Thyroid gland (tissue), 4 donors: ENCODE measurements at regions not wholly inside any gene's neighbourhood (a gene's known extent, or its start where the extent isn't known, plus 50 kb on each side); places are given as distances from the start of the nearest gene placed in this dataset.
"Not testable (repeated sequence)": the region's sequence is repeated elsewhere in the genome, so short reads cannot be mapped to it uniquely, and the experiment has no call there.

Experiments used
- DNase-seq, 2 donors: peaks; one replicate each; pipeline ENCODE4 v3.0.0-alpha.2; 2019
- H3K27ac ChIP-seq, 3 donors: fragments of 200-600 bp; sonication (generic); 1 replicate in 2 of 3; 2 replicates in 1 of 3; pipeline ENCODE4 v1.5.1; 2016 to 2019; ENCODE audit warnings: mild to moderate bottlenecking in 1 of 3, moderate library complexity in 1 of 3
- H3K27me3 ChIP-seq: fragments of 200-600 bp; sonication (generic); one replicate; pipeline ENCODE4 v1.5.1; 2019
- H3K36me3 ChIP-seq, 2 donors: fragments of 200-600 bp; sonication (generic); one replicate each; pipeline ENCODE4 v1.5.1; 2016 to 2019
- H3K4me1 ChIP-seq, 2 donors: fragments of 200-600 bp; sonication (generic); one replicate each; pipeline ENCODE4 v1.5.1; 2017 to 2019
- H3K4me3 ChIP-seq, 3 donors: fragments of 200-600 bp; sonication (generic); replicated peaks in 1 of 3; 1 replicate in 2 of 3; 2 replicates in 1 of 3; pipeline ENCODE4 v1.5.1; 2016; ENCODE audit warnings: mild to moderate bottlenecking in 1 of 3
- H3K9me3 ChIP-seq: fragments of 200-600 bp; sonication (generic); one replicate; pipeline ENCODE4 v1.5.1; 2017
- POLR2A ChIP-seq, 2 donors: fragments of 450-650 bp; IDR thresholded peaks; one replicate each; pipeline ENCODE4 v1.6.1; 2017; ENCODE audit warnings: antibody characterized with exemption in 2 of 2, mild to moderate bottlenecking in 2 of 2, moderate library complexity in 1 of 2
- WGBS, 2 donors: methylation state at CpG; one replicate each; pipeline ENCODE4 v1.1.5; 2017; 5-methylcytosine and 5-hydroxymethylcytosine counted together
- intact Hi-C: fragments of 100-400 bp; cut with DNase I; formaldehyde crosslinking; loops from one replicate; pipeline ENCODE4 v1.15.1; 2023
- TF ChIP-seq, protein P1 (sequence below), 6 experiments: fragments of 200-600 bp in 3 of 6; fragments of 450-650 bp in 3 of 6; sonication (generic) in 3 of 6; IDR thresholded peaks; one replicate each; pipeline ENCODE4 v1.5.1; 2016 to 2019; ENCODE audit warnings: antibody characterized with exemption in 6 of 6, mild to moderate bottlenecking in 2 of 6, inconsistent platforms in 1 of 6, moderate library complexity in 1 of 6

DNA sequence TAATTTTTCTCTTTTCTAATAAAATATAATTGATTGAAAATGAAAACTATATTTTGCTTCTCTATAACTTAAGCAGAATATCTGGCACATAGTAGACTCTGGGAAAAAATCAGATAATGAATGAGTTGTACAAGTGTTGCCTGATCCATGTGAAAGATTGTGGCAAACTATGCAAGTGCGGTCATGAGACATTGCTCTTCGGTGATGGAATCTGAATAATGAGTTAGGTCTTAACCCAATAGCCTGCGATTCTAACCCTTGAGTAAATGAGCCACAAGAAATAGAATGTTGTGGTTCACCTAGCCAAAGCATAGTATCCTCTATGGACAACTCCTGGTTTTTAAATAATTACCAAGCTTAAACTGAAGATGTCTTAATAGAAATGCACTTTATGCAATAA, 333.7 kb upstream of the LUZP2 start:
- no peak overlapping the region for H3K4me3 ChIP-seq
- WGBS, 2 donors, result 88 to 92% methylated on average over 3 of the region's 3 CpGs
- DNase-seq, result no peak
- no peak overlapping the region for H3K27ac ChIP-seq
- H3K4me1 ChIP-seq, result no peaks in the 10 kb centered on the region
- no peaks in the 10 kb centered on the region for H3K27me3 ChIP-seq
- H3K9me3 ChIP-seq, result no peaks in the 10 kb centered on the region
- H3K36me3 ChIP-seq, result no peaks in the 10 kb centered on the region
- no peak for TF ChIP-seq POLR2A (IDR thresholded peaks at IDR 0.05)
- TF ChIP-seq, protein P1, sequence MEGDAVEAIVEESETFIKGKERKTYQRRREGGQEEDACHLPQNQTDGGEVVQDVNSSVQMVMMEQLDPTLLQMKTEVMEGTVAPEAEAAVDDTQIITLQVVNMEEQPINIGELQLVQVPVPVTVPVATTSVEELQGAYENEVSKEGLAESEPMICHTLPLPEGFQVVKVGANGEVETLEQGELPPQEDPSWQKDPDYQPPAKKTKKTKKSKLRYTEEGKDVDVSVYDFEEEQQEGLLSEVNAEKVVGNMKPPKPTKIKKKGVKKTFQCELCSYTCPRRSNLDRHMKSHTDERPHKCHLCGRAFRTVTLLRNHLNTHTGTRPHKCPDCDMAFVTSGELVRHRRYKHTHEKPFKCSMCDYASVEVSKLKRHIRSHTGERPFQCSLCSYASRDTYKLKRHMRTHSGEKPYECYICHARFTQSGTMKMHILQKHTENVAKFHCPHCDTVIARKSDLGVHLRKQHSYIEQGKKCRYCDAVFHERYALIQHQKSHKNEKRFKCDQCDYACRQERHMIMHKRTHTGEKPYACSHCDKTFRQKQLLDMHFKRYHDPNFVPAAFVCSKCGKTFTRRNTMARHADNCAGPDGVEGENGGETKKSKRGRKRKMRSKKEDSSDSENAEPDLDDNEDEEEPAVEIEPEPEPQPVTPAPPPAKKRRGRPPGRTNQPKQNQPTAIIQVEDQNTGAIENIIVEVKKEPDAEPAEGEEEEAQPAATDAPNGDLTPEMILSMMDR (IDR thresholded peaks at IDR 0.05), result no peak
- intact Hi-C loops, result no loop called here

DNA sequence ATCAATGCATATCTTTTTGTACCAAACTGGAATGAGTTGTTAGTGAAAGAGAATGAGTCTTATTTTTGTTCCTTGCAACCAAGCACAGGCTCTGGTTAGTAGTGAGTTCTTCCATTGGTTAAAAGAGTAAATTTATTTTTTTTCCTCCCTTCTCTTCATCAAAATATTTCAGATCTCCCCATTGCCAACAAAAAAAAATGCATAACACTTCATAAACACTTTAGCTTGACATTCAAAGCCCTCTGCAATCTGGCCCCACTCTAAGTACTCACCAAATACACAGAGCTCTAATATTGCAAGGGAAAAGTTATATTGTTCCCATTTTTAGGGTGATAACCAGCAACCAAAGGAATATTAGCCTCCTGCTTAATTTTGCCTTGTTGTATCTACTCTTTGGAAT, 333.0 kb upstream of the LUZP2 start:
- no peaks in the 10 kb centered on the region for H3K27me3 ChIP-seq
- no peak for TF ChIP-seq POLR2A (IDR thresholded peaks at IDR 0.05)
- TF ChIP-seq, protein P1 (IDR thresholded peaks at IDR 0.05), result no peak
- H3K4me1 ChIP-seq, result no peaks in the 10 kb centered on the region
- DNase-seq, result no peak
- no peaks in the 10 kb centered on the region for H3K9me3 ChIP-seq
- H3K4me3 ChIP-seq, result no peak overlapping the region
- no peaks in the 10 kb centered on the region for H3K36me3 ChIP-seq
- no peak overlapping the region for H3K27ac ChIP-seq
- intact Hi-C loops, result no loop called here

DNA sequence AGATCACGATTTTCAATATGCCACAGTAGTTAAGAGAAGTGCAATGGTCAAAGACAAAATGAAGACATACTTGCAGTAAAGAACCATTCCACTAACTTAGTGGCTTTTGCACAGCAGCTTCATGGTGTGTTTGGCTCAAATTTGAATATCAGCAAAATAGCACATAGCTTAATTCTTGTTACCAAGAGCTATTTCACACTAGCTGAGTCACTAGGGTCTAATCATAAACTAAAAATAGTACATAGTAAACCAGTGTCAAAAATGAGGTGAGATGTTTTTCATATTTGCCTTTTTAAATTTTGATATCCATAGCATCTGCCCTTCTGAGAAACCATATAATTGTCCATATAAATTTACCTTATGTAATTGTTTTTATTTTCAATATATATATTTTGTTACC, 325.0 kb upstream of the LUZP2 start:
- intact Hi-C loops, result no loop called here
- TF ChIP-seq, protein P1 (IDR thresholded peaks at IDR 0.05), result no peak
- no peak for TF ChIP-seq POLR2A (IDR thresholded peaks at IDR 0.05)
- WGBS, 2 donors, result 71 to 77% methylated on average over 1 of the region's 1 CpG

DNA sequence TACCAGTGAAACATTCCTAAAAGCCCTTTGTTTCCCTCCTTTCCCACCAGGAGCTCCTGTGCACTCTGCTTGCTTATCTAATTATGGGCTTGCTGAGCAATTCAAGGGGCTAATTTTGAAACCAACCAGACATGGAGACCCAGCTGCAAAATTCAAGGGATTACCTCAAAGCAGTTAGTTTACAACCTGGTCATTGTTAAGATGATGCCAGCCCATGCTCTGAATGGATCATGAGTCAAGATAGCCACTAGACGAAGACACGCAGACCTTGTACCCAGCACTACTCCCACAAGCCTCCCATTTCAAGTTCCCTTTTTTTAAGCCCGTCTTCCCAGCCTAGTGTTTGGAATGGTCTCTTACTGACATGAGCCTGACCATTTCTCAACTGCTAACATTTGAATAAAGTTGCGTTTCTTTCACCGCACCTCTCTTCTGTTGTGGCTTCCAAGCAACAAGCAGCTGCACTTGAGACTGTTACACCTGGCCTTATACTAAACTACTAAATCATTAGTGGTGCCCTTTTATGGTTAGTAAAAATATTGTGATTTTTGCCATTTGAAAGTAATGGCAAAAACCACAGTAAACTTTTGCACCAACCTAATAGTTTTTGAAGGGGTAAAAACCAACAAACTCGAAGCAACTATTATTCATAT, 315.3 kb upstream of the LUZP2 start:
- intact Hi-C loops, result no loop called here
- Histone ChIP-seq H3K4me1 (no peaks in the 10 kb centered on the region), H3K27me3 (no peaks in the 10 kb centered on the region), H3K4me3 (no peak overlapping the region), H3K36me3 (no peaks in the 10 kb centered on the region), H3K9me3 (no peaks in the 10 kb centered on the region), H3K27ac (no peak overlapping the region)
- WGBS, 2 donors, result 71 to 76% methylated on average over 6 of the region's 6 CpGs
- TF ChIP-seq, protein P1 (IDR thresholded peaks at IDR 0.05), result no peak
- no peak for TF ChIP-seq POLR2A (IDR thresholded peaks at IDR 0.05)
- DNase-seq, result no peak

More for the DNA sequence above, 325.0 kb upstream of the LUZP2 start:
- Histone ChIP-seq H3K9me3 (no peaks in the 10 kb centered on the region), H3K4me1 (no peaks in the 10 kb centered on the region), H3K27ac (no peak overlapping the region), H3K4me3 (no peak overlapping the region), H3K36me3 (no peaks in the 10 kb centered on the region), H3K27me3 (no peaks in the 10 kb centered on the region)
- no peak for DNase-seq

DNA sequence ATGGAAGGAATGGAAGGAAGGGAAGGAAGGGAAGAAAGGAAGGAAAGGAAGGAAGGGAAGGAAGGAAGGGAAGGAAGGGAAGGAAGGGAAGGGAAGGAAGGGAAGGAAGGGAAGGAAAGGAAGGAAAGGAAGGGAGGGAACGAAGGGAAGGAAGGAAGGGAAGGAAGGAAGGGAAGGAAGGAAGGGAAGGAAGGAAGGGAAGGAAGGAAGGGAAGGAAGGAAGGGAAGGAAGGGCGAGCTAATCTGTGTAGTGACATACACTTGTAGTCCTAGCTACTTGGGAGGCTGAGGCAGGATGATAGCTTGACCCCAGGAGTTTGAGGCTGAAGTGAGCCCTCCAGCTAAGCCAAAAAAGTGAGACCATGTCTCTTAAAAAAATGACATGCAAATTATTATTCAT, 311.3 kb upstream of the LUZP2 start:
- intact Hi-C loops, result not testable (repeated sequence)

DNA sequence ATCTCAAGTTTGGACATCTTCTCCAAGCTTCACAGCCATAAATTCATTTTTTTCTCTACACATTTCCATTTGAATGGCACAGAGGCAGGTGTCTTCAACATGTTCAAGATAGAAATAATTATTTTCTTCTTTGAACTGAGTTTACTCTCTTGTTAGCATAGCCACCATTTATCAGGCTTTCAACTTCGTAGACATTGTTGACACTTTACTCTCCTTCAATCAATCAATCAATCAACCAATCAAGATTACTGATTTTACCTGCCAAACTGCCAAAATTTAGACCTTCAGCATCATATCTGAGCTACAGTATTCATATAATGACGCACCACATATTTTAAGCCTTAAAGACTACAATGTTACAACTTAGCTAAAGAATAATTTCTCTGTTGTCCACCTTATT, 300.1 kb upstream of the LUZP2 start:
- Histone ChIP-seq H3K36me3 (no peaks in the 10 kb centered on the region), H3K4me3 (no peak overlapping the region), H3K4me1 (no peaks in the 10 kb centered on the region), H3K9me3 (no peaks in the 10 kb centered on the region), H3K27ac (no peak overlapping the region), H3K27me3 (no peaks in the 10 kb centered on the region)
- no peak for DNase-seq
- intact Hi-C loops, result no loop called here
- TF ChIP-seq POLR2A (IDR thresholded peaks at IDR 0.05), result no peak
- TF ChIP-seq, protein P1 (IDR thresholded peaks at IDR 0.05), result no peak
- 79 to 80% methylated on average over 2 of the region's 2 CpGs for WGBS, 2 donors

More for the DNA sequence above, 311.3 kb upstream of the LUZP2 start:
- H3K9me3 ChIP-seq, H3K27ac ChIP-seq, H3K4me3 ChIP-seq, H3K4me1 ChIP-seq, DNase-seq, H3K27me3 ChIP-seq, H3K36me3 ChIP-seq: not testable (repeated sequence)
- 83 to 90% methylated on average over 2 of the region's 2 CpGs for WGBS, 2 donors
